SJSA1 (cell line): ENCODE measurements at regions not wholly inside any gene's neighbourhood (a gene's known extent, or its start where the extent isn't known, plus 50 kb on each side); places are given as distances from the start of the nearest gene placed in this dataset.
"Not testable (repeated sequence)": the region's sequence is repeated elsewhere in the genome, so short reads cannot be mapped to it uniquely, and the experiment has no call there.

Source experiments
- DNase-seq, 2 experiments: peaks; one replicate each; pipeline ENCODE4 v3.0.0-alpha.2; 2015 to 2020; ENCODE audit warnings: low spot score in 2 of 2, low read depth in 1 of 2
- H3K27ac ChIP-seq: fragments of 250-450 bp; sonication (Bioruptor Pico); 2 replicates; pipeline ENCODE4 v1.5.1; 2020; ENCODE audit warnings: mild to moderate bottlenecking, moderate library complexity
- H3K27me3 ChIP-seq: fragments of 250-450 bp; sonication (Bioruptor Pico); replicated peaks from 2 replicates; pipeline ENCODE4 v1.5.1; 2020; ENCODE audit warnings: mild to moderate bottlenecking, moderate library complexity
- H3K36me3 ChIP-seq: fragments of 250-450 bp; sonication (Bioruptor Pico); 2 replicates; pipeline ENCODE4 v1.5.1; 2020; ENCODE audit warnings: mild to moderate bottlenecking
- H3K4me1 ChIP-seq: fragments of 250-450 bp; sonication (Bioruptor Pico); replicated peaks from 2 replicates; pipeline ENCODE4 v1.6.1; 2021; ENCODE audit warnings: mild to moderate bottlenecking
- H3K4me3 ChIP-seq: fragments of 250-450 bp; sonication (Bioruptor Pico); 2 replicates; pipeline ENCODE4 v1.5.1; 2020; ENCODE audit warnings: mild to moderate bottlenecking
- H3K9me3 ChIP-seq: fragments of 250-450 bp; sonication (Bioruptor Pico); replicated peaks from 2 replicates; pipeline ENCODE4 v1.5.1; 2020; ENCODE audit warnings: mild to moderate bottlenecking

- Histone ChIP-seq H3K4me3 (no peak overlapping the region), H3K36me3 (no peaks in the 10 kb centered on the region), H3K4me1 (peaks cover 13% of the 10 kb centered on the region), H3K27ac (no peak overlapping the region), H3K9me3 (no peaks in the 10 kb centered on the region), H3K27me3 (no peaks in the 10 kb centered on the region)
- DNase-seq: no peak
Measured at GRCh38 chr4:26192899-26193869, 127.6 kb upstream of the RBPJ start.

GRCh38 chr4:26194764-26195163 lies 126.0 kb upstream of the RBPJ start:
- no peaks in the 10 kb centered on the region for H3K27me3 ChIP-seq
- peaks cover 13% of the 10 kb centered on the region for H3K4me1 ChIP-seq
- H3K27ac ChIP-seq: no peak overlapping the region
- no peaks in the 10 kb centered on the region for H3K36me3 ChIP-seq
- DNase-seq: no peak
- no peak overlapping the region for H3K4me3 ChIP-seq
- H3K9me3 ChIP-seq: no peaks in the 10 kb centered on the region

GRCh38 chr4:26196567-26196966 lies 124.2 kb upstream of the RBPJ start:
- no peak for DNase-seq
- Histone ChIP-seq H3K36me3 (no peaks in the 10 kb centered on the region), H3K9me3 (no peaks in the 10 kb centered on the region), H3K4me3 (no peak overlapping the region), H3K27ac (no peak overlapping the region), H3K27me3 (no peaks in the 10 kb centered on the region), H3K4me1 (peaks cover 13% of the 10 kb centered on the region)

GRCh38 chr4:26197018-26197779 lies 123.6 kb upstream of the RBPJ start:
- Histone ChIP-seq H3K27me3 (no peaks in the 10 kb centered on the region), H3K9me3 (no peaks in the 10 kb centered on the region), H3K4me1 (peaks cover 13% of the 10 kb centered on the region), H3K36me3 (no peaks in the 10 kb centered on the region), H3K27ac (peak overlapping the region; percentile 38; the same call in 1 of the 2 replicates), H3K4me3 (no peak overlapping the region)
- peak; percentile 55 to 78 for DNase-seq

GRCh38 chr4:26198931-26199330 lies 121.9 kb upstream of the RBPJ start:
- H3K9me3 ChIP-seq, H3K27me3 ChIP-seq, H3K36me3 ChIP-seq, H3K4me3 ChIP-seq, DNase-seq, H3K27ac ChIP-seq: not testable (repeated sequence)
- H3K4me1 ChIP-seq: peaks cover 13% of the 10 kb centered on the region

GRCh38 chr4:26199596-26199995 lies 121.2 kb upstream of the RBPJ start:
- Histone ChIP-seq H3K4me3 (no peak overlapping the region), H3K9me3 (no peaks in the 10 kb centered on the region), H3K4me1 (peaks cover 13% of the 10 kb centered on the region), H3K36me3 (no peaks in the 10 kb centered on the region), H3K27me3 (no peaks in the 10 kb centered on the region), H3K27ac (no peak overlapping the region)
- no peak for DNase-seq

- Histone ChIP-seq H3K27ac (no peak overlapping the region), H3K36me3 (no peaks in the 10 kb centered on the region), H3K4me1 (peaks cover 13% of the 10 kb centered on the region), H3K9me3 (no peaks in the 10 kb centered on the region), H3K4me3 (no peak overlapping the region), H3K27me3 (no peaks in the 10 kb centered on the region)
- DNase-seq: no peak
Measured at GRCh38 chr4:26201120-26201519, 119.7 kb upstream of the RBPJ start.

GRCh38 chr4:26204249-26204825 lies 116.5 kb upstream of the RBPJ start:
- no peaks in the 10 kb centered on the region for H3K27me3 ChIP-seq
- DNase-seq: no peak
- H3K9me3 ChIP-seq: no peaks in the 10 kb centered on the region
- no peaks in the 10 kb centered on the region for H3K36me3 ChIP-seq
- no peak overlapping the region for H3K4me3 ChIP-seq
- H3K27ac ChIP-seq: no peak overlapping the region
- H3K4me1 ChIP-seq: no peaks in the 10 kb centered on the region

- no peaks in the 10 kb centered on the region for H3K36me3 ChIP-seq
- H3K4me3 ChIP-seq: no peak overlapping the region
- no peaks in the 10 kb centered on the region for H3K9me3 ChIP-seq
- no peaks in the 10 kb centered on the region for H3K27me3 ChIP-seq
- H3K27ac ChIP-seq: no peak overlapping the region
- DNase-seq: no peak
- H3K4me1 ChIP-seq: no peaks in the 10 kb centered on the region
Measured at GRCh38 chr4:26204911-26205370, 115.9 kb upstream of the RBPJ start.

- Histone ChIP-seq H3K36me3 (no peaks in the 10 kb centered on the region), H3K9me3 (no peaks in the 10 kb centered on the region), H3K27me3 (no peaks in the 10 kb centered on the region), H3K4me1 (no peaks in the 10 kb centered on the region), H3K4me3 (no peak overlapping the region), H3K27ac (no peak overlapping the region)
- DNase-seq: no peak
Measured at GRCh38 chr4:26206339-26206738, 114.5 kb upstream of the RBPJ start.

- Histone ChIP-seq H3K4me3 (no peak overlapping the region), H3K27me3 (no peaks in the 10 kb centered on the region), H3K4me1 (no peaks in the 10 kb centered on the region), H3K27ac (no peak overlapping the region), H3K9me3 (no peaks in the 10 kb centered on the region), H3K36me3 (no peaks in the 10 kb centered on the region)
- no peak for DNase-seq
Measured at GRCh38 chr4:26206999-26207398, 113.8 kb upstream of the RBPJ start.

GRCh38 chr4:26207631-26208030 lies 113.2 kb upstream of the RBPJ start:
- Histone ChIP-seq H3K4me3 (no peak overlapping the region), H3K9me3 (no peaks in the 10 kb centered on the region), H3K4me1 (no peaks in the 10 kb centered on the region), H3K27me3 (no peaks in the 10 kb centered on the region), H3K36me3 (no peaks in the 10 kb centered on the region), H3K27ac (no peak overlapping the region)
- DNase-seq: no peak

GRCh38 chr4:26208237-26208994 lies 112.4 kb upstream of the RBPJ start:
- H3K27me3 ChIP-seq: no peaks in the 10 kb centered on the region
- H3K27ac ChIP-seq: no peak overlapping the region
- no peaks in the 10 kb centered on the region for H3K4me1 ChIP-seq
- H3K4me3 ChIP-seq: no peak overlapping the region
- no peaks in the 10 kb centered on the region for H3K36me3 ChIP-seq
- DNase-seq: no peak
- no peaks in the 10 kb centered on the region for H3K9me3 ChIP-seq
